MM.1S (cell line): ENCODE measurements at regions not wholly inside any gene's neighbourhood (a gene's known extent, or its start where the extent isn't known, plus 50 kb on each side); places are given as distances from the start of the nearest gene placed in this dataset.

ENCODE experiments used
- EZH2 ChIP-seq: fragments of 300-600 bp; sonication (generic); optimal IDR thresholded peaks from 2 replicates; pipeline ENCODE3; 2017; ENCODE audit warnings: low read depth, mild to moderate bottlenecking, antibody characterized with exemption, low read length, mixed read lengths
- TF ChIP-seq, protein P1 (sequence below): fragments of 300-600 bp; sonication (generic); IDR thresholded peaks from 2 replicates; pipeline ENCODE4 v1.5.1; 2016; ENCODE audit warnings: antibody characterized with exemption, low read length, mixed read lengths

GRCh38 chr7:51705701-51706100, 389.1 kb upstream of the COBL start:
- TF ChIP-seq, protein P1, sequence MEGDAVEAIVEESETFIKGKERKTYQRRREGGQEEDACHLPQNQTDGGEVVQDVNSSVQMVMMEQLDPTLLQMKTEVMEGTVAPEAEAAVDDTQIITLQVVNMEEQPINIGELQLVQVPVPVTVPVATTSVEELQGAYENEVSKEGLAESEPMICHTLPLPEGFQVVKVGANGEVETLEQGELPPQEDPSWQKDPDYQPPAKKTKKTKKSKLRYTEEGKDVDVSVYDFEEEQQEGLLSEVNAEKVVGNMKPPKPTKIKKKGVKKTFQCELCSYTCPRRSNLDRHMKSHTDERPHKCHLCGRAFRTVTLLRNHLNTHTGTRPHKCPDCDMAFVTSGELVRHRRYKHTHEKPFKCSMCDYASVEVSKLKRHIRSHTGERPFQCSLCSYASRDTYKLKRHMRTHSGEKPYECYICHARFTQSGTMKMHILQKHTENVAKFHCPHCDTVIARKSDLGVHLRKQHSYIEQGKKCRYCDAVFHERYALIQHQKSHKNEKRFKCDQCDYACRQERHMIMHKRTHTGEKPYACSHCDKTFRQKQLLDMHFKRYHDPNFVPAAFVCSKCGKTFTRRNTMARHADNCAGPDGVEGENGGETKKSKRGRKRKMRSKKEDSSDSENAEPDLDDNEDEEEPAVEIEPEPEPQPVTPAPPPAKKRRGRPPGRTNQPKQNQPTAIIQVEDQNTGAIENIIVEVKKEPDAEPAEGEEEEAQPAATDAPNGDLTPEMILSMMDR, result no peak
- no peak for TF ChIP-seq EZH2
